Urothelium cell line (cell line): ENCODE measurements at regions not wholly inside any gene's neighbourhood (a gene's known extent, or its start where the extent isn't known, plus 50 kb on each side); places are given as distances from the start of the nearest gene placed in this dataset.

Source experiments
- DNase-seq: peaks from one replicate; pipeline ENCODE4 v3.0.0; 2011; ENCODE audit warnings: low spot score, mixed read lengths
- FAIRE-seq: peaks from 2 replicates; lab custom pipeline; 2011; peaks lifted over from hg19 to GRCh38; lab: Jason Lieb, UNC

DNA sequence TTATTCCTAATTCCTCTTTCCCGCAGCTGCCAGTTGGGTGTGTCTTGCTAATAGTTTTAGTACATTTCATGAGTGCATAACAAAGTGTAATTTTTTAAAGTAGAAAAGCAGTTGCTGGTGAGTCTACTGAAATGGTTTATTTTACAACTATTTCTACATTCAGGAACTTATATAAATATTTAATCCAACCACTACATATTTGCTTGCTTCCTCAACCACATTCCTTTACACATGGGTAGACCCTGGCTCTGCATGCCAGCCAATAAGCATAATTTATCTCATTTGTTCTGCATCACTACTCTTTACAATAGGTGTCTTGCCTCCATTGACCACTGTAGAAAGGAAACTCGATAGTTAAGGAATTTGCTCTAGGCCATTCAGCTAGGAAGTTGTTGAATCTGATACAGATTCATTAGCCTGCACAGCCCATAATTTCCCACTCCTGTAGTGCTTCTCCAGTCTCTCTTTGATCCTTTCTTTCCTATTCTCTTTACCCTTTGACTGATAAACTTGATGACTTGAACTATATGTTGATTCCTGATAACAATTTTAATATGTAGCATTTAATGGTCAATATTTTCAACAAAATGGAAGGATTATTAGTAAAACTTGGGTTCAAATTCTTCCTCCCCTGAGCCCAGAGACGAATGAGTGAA, 342.5 kb upstream of the ACTBL2 start:
- no peak for FAIRE-seq
- DNase-seq = peak; percentile 32

DNA sequence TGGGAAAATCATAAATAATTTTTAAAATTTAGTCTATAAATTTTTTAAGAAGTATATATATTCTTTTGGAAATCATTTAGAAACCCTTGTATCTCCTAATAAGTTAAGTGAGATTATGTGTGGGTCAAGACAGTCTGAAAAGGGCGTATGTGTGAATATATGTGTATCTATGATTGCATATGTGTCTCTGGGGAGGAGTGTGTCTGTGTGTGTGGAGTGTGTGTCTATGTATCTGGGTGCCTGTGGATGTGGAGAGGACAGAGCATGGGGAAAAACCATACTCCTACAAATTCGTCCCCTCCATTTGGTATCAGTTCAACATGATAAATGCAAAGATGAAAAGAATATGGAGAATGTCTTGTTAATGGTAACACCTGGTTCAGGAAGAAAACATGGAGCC, 342.0 kb upstream of the ACTBL2 start:
- no peak for FAIRE-seq
- DNase-seq = no peak

- FAIRE-seq (no peak), DNase-seq (peak; percentile 63)
These were observed 341.4 kb upstream of the ACTBL2 start for GRCh38 chr5:57824047-57824446.

- DNase-seq (no peak), FAIRE-seq (no peak)
These were observed 340.0 kb upstream of the ACTBL2 start for GRCh38 chr5:57822651-57823050.

- DNase-seq (no peak), FAIRE-seq (no peak)
These were observed 335.8 kb upstream of the ACTBL2 start for GRCh38 chr5:57818397-57818796.

DNA sequence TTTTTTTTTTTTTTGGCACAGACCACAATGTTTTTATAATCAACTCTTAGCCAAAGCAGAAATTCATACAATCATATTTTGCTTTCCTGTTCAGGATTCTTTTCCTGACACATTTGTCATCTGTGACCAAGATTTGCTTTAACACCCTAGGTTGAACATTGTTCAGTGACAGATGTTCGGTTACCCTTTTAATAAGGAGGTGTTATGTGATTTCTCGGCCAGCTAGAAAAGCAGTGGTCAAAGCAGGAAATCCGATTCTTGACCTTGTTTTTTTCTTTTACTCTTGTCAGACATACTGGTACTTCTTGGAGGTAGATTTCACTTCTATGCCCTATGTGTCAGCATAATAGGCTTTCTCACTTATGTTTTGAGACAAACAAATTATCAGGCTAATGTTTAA, 335.3 kb upstream of the ACTBL2 start:
- FAIRE-seq (no peak), DNase-seq (no peak)

DNA sequence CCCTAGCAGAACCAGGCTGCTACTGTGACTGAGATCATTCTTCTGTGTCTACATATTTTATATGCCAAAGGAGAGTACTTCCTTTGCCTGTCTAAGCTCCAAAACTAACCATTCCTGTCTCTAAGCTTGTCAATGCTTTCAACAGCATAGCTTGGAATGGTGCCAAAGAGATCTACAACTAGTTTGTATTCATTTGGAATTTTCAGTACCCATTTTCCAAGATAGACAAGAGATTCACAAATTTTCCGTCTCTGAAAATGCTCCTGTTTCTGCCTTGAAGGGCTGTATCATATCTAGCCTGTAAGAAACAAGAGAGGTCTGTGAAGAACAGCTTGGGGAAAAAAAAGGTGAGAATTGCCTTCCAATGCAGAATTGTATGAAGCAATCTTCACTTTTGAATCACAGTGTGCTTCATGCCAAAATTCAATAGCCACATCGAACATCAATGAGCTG, 334.4 kb upstream of the ACTBL2 start:
- DNase-seq (no peak), FAIRE-seq (no peak)

DNA sequence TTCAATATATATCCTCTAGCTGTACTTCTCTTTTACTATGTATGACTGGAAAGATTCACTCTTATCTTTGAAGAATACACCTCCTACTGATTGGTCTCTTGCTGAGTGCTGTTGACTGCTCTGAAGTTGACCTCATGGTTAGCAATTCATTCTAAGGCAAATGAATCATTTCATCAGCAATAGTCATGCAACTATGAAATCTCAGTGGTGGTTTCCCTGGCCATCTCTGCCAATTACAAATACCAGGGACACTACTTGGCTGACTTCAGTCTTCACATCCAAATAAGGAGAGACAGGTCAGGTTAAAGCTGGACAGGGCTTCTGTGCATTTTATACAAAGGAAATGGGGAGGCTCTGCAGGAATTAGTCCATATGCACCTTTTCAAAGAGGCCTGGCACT, 333.5 kb upstream of the ACTBL2 start:
- no peak for FAIRE-seq
- peak; percentile 65 for DNase-seq

GRCh38 chr5:57805732-57806131, 323.1 kb upstream of the ACTBL2 start:
- no peak for FAIRE-seq
- DNase-seq = no peak

DNA sequence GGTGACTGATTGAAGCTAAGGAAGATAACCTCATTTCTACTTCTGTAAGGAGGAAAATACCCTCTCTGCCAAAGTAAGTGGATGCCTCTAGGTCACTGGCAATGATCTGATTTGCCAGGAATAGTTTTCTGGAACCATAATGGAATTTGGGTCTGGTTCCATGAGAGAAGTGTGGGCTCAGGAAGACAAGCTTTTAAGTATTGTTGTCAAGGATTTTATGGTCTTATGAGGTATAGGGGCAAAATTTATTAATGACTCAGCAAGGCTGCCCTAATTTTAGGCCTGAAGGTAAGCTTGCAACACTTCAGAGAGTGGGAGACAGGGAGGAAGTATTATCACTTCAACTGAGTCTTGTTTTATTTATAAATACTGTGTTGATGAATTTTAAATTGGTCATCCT, 322.6 kb upstream of the ACTBL2 start:
- FAIRE-seq (no peak), DNase-seq (no peak)

DNA sequence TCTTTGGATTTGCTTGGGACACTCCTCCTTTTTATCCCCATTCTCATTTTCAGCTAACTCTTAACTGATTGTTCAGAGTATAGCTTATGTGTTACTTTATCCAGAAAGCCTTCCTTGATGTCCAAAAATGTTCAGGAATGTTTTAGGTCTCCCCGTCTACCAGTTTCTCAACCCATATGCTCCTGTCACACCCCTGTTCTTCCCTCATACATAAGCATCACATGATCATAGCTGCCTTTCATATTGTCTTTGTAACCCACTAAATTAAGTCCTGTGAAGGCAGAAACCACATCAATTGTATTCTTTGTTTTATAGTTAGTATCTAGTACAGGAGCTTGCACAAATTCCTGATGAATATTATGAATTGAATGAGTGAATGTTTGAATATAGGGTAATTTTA, 321.9 kb upstream of the ACTBL2 start:
- FAIRE-seq = no peak
- DNase-seq = no peak

DNA sequence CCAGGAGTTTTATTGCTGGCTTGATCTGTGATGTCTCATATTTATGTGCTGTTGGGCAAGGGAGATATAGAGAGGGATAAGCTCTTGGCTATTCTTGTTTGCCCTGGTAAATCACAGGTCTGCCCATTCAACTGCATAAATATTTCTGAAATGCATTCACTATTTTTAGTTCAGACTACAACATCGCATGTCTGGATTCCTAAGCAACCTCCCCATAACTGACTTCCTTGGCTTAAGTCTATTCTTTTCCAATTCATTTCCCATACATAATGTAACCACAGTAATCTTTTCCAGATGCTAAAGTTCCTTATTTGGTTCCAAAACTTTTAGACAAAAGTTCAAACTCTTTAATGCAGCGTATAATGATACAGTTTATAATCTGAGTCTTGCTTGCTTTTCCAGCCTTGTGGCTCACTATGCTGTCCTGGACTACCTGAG, 321.4 kb upstream of the ACTBL2 start:
- FAIRE-seq (no peak), DNase-seq (no peak)

DNA sequence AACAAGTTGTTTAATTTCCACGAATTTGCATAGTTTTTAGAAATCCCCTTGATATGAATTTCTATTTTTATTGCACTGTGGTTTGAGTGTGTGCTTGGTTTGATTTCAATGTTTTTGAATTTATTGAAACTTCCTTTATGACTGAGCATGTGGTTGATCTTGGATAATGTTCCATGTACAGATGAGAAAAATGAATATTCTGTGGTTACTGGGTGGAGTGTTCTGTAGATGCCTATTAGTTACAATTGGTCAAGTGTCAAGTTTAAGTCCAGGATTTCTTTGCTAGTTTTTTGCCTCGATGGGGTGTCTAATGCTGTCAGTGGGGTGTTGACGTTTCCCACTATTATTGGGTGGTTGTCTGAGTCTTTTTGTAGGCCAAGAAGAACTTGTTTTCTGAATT, 319.5 kb upstream of the ACTBL2 start:
- FAIRE-seq = no peak

GRCh38 chr5:57795203-57795602, 312.6 kb upstream of the ACTBL2 start:
- peak; percentile 78 for FAIRE-seq
- DNase-seq = no peak

More for the DNA sequence above, 319.5 kb upstream of the ACTBL2 start:
- no peak for DNase-seq

DNA sequence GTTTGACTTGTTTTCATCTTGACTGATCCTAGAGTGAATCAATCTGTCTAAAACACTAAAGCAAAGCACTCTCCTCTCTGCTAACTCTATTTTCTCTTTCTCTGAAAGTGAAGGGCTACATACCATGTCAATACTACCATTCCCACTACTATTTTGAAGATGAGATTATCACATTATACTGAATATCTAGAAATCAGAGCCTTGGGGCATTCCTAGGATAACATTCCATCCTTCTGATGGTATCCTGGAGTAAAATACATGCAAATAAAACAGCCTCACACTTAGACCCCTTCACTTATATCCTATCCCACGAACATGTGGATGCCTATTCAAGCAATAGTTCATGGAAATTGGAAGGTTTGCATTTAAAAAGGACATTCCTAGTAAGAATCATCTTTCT, 309.3 kb upstream of the ACTBL2 start:
- FAIRE-seq = peak; percentile 55

GRCh38 chr5:57785946-57786345, 303.3 kb upstream of the ACTBL2 start:
- FAIRE-seq (no peak), DNase-seq (no peak)

More for the DNA sequence above, 309.3 kb upstream of the ACTBL2 start:
- no peak for DNase-seq

DNA sequence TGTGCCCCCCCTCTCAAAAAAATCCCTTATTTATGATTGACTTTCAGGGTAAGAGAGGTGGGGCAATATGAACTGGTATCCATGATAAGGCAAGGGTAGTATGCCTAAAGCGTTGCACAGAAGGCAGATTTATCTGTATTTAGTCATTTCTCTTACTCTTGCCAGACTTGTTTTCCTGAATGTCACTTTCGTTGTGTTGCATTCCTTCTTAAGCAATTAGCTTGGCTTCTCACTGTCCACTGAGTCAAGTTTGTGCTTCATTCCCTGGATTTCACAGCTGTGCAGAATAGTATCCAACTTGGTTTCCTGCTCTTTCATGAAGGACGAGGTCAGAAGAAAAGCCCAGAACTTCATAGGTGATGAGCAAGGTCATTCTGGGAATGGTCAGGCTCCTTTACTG, 301.5 kb upstream of the ACTBL2 start:
- no peak for FAIRE-seq
- DNase-seq = no peak

DNA sequence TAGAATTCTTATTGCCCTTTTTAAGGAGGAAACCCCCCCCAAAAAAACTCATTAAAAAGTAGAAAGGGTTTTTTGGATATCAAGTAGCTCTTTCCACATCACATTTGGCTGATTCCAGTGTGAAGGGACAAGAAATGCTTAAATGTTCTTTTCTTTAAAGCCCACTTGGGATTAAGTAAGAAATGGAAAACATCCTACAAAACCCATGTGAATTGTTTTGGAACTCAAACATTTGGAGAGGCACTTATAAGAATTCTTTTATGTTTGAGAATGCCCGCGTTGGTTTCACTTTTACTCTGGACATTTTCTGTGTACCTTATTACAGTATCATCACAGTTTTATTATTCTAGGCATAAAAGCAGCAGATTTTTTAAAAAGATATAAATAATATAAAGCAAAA, 301.1 kb upstream of the ACTBL2 start:
- no peak for DNase-seq
- no peak for FAIRE-seq

- no peak for FAIRE-seq
These were observed 298.3 kb upstream of the ACTBL2 start for GRCh38 chr5:57780961-57781325.

DNA sequence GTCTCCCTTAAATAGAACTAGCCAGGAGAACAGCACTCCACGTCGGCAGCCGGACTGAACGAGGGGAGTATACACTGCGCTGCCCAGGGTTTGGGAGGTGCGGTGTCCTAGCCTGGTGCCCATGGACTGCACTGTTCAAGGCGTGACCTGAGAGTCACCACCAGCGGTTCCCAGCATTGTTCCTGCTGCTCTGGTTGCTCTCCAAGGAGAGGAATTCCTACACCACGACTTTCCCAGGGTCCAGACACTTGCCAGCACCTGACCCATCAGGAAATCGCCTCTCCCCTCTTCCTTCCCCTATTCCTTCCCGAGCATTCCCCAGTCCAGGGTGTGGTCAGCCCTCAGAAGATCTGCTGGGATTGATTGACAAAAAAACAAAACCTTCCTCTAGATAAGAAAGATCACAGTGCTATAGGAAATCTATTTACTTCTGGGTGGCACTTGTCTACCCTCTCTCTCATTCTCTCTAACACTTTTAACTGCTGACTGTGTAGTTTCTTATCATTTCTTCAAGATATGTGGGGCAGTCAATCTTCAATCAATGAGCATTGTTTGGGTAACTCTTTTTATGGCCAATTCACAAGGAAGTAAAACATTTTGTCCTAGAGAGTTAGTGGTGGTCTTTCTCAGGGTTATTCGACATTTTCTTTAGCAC, 297.8 kb upstream of the ACTBL2 start:
- DNase-seq (no peak), FAIRE-seq (peak; percentile 82)

More at GRCh38 chr5:57780961-57781325, 298.3 kb upstream of the ACTBL2 start:
- DNase-seq = no peak

DNA sequence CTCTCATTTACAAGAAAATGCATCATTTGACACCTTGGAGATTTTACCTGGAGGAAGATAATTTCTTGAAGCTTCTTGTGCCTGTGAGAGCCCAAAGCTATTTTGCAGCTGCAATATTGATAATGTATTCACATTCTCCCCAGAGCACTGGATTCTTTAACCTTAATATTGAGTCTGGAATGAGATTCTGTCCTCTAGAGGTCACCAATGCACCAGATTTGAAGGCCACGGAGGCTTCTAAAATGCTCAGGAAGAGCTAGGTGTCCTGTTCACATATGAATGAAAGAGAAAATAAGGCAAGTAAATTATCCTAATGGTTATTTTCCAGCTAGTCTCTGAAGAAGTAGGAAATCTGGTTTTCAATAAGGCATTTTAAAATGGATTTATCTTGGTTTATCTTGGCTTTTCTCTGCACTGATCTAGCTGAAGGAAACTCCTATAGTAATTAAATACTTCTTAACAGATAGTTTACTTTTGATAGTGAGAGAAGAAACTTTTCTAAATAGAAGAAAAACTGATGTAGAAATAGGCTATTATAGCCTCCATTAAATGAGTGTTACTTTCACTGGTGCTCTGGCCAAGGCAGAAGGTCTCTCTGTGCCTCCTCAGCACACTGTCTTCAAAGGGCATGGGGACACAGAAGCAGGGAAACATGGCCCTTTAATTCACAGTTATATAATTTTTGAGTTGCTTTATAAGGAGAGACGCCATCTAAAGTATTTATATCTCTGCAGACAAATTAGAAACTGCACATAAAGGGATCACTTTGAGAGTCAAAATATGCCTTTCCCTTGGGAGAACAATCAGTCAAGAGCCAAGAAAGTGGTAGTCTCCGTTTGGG, 297.0 kb upstream of the ACTBL2 start:
- DNase-seq = peak; percentile 51
- no peak for FAIRE-seq
